GM12875 (cell line): ENCODE measurements at regions not wholly inside any gene's neighbourhood (a gene's known extent, or its start where the extent isn't known, plus 50 kb on each side); places are given as distances from the start of the nearest gene placed in this dataset.
"Not testable (repeated sequence)": the region's sequence is repeated elsewhere in the genome, so short reads cannot be mapped to it uniquely, and the experiment has no call there.

Experiments
- H3K4me3 ChIP-seq: one replicate; pipeline ENCODE4 v1.5.1; 2011; ENCODE audit warnings: low read depth, low read length, control low read depth
- TF ChIP-seq, protein P1 (sequence below): IDR thresholded peaks from 2 replicates; pipeline ENCODE4 v1.5.1; 2011; ENCODE audit warnings: low read depth, mild to moderate bottlenecking, control low read depth, inconsistent platforms, low read length, moderate library complexity, borderline replicate concordance; ENCODE audit not compliant: insufficient read depth

DNA sequence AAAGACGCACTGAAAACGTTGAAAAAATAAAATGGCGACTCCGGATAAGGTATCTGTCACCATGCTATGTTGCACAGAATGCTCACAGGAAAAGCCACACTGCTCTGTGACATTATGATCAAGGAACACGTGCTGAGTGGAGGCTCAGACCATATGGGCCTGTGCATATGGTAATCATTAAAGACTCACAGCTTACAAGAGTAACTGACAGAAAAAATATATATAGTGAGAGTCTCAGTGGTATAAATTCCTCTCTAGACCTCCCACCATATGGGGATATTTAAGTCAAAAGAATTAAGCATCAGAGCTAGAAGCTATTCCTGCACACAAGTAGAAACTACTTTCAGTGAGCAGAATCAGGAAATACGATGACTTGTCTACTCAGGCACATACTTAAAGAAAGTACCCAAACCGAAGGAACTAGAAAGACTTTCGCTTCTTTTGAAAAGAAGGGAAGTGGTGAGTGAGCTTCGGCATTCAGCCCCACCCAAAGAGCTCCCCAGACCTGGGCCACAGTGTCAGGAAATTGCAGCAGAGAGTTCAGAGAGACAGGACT is 65.1 kb upstream of the MPP7 start:
- TF ChIP-seq, protein P1, sequence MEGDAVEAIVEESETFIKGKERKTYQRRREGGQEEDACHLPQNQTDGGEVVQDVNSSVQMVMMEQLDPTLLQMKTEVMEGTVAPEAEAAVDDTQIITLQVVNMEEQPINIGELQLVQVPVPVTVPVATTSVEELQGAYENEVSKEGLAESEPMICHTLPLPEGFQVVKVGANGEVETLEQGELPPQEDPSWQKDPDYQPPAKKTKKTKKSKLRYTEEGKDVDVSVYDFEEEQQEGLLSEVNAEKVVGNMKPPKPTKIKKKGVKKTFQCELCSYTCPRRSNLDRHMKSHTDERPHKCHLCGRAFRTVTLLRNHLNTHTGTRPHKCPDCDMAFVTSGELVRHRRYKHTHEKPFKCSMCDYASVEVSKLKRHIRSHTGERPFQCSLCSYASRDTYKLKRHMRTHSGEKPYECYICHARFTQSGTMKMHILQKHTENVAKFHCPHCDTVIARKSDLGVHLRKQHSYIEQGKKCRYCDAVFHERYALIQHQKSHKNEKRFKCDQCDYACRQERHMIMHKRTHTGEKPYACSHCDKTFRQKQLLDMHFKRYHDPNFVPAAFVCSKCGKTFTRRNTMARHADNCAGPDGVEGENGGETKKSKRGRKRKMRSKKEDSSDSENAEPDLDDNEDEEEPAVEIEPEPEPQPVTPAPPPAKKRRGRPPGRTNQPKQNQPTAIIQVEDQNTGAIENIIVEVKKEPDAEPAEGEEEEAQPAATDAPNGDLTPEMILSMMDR: no peak
- H3K4me3 ChIP-seq: no peak overlapping the region

DNA sequence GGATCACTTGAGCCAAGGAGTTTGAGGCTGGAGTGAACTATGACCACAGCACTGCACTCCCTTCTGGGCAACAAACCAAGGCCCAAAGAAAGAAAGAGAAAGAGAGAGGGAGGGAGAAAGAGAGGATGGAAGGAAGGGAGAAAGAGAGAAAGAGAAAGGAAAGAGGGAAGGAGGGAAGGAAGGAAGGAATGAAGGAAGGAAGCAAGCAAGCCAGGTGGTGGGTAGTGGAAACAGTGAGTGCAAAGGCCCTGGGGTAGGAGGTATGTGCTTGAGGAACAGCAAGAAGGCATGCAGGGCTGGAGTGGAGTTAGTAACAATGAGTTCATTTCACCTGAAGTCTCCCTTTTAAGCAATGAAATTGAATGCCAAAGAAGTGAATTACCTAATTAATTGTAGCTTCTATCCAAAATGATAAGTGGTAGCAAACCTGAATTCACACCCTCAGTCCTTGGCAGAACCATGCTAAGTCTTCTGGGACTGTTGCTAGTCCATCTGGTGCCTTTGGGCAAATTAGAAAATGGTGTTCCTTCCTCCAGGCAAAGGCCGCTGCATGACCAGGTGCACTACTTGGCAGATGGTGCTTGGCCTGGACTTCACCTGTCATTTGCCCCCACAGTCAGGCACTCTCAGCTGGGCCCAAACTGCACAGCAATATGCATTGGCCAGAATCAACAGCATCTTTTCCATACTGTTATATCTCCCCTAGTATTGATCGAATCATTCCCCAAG is 67.4 kb upstream of the MPP7 start:
- no peak overlapping the region for H3K4me3 ChIP-seq
- TF ChIP-seq, protein P1: no peak

DNA sequence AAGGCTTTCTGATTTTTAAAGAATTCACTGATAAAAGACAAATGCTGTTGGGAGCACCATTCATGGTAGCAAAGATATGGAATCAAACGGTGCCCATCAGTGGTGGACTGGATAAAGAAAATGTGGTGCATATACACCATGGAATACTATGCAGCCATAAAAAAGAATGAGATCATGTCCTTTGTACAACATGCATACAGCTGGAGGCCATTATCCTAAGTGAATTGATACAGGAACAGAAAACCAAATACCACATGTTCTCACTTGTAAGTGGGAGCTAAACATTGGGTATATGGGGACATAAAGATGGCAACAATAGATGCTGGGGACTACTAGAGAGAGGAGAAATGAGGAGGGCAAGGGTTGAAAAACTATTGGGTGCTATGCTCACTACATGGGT is 68.8 kb upstream of the MPP7 start:
- not testable (repeated sequence) for H3K4me3 ChIP-seq

DNA sequence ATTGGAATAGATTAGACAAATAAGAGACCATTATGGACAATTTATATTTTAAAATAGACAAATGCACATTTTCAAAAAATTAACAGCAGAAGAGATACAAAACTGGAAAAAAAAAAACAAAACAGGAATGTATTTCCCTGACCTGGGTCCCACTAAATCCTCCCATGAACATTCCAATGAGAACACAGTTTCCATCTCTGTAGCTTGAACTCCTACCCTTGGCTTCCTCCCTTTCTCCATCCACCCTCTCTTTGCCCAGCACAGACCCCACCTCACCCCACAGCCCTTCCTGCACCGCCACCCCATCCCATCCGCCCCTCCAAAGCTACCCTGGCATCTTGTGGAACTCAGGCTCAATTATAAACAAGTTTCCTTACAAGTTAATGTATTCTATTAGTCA is 71.2 kb upstream of the MPP7 start:
- no peak overlapping the region for H3K4me3 ChIP-seq
- TF ChIP-seq, protein P1: no peak

DNA sequence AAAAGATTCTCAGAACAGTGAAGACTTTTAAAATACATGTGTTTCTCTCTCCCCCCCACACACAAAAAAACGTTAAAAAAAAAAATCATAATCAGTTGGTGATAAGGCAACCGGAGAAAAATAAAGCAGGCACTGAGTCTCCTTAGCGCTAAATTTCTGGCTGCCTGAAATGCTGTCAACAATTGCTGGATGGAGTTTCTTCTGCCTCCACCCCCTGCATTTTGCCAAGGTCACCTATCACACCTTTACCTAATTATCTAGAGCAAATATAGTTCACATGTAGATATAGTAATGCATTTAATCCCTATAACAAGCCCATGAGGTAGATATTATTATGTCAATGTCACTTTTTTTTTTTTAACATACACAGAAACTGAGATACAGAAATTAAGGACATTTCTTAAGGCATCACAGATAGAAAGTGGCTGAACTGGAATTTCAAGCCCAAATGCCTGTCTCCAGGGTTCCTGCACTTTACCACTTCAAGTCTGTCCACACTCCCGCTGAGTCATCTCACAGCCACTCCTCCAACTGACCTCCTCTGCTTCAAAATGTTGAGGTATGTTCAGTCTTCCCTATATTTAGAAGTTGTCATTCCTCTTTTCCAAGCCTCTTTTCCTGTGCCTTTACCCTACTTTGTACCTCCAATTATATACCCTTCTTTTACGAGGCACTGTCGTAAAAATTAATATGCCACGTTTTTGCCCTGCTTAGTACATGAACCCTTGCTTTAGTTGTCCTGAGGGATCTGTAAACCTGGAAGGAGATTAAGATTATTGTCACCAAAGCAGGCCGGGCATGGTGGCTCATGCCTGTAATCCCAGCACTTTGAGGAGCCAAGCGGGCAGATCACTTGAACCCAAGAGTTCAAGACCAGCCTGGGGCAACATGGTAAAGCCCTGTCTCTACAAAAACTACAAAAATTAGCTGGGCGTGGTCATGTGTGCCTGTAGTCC is 72.8 kb upstream of the MPP7 start:
- no peak overlapping the region for H3K4me3 ChIP-seq
- TF ChIP-seq, protein P1: no peak

DNA sequence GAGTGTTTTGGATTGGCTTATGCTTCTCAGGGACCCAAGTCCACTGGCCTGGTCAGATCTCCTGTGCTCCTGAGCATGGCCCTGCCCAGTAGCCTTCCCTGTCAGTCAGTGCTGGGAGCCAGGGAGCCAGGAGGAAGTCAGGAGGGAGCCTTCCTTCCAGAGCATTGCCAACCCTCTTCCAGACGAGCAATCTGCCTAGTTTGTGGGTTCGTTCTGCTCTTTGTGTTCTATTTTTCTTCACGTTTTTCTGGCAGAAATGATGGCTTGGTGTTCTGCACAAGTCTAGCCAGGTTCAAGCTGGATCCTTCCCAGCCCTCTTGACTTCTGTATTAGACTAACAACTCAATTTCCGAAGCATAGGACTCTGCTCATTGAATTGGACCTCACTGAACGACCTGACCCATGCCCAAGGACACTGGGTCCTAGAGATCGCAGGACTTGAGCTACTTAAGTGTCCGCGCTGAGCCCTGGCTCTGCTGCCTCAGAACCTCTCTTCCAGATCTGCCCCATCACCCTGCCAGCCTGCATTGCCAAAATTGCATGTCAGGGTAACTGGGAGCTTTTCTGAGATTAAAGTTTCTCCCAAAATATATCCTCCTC is 76.2 kb upstream of the MPP7 start:
- TF ChIP-seq, protein P1: no peak
- no peak overlapping the region for H3K4me3 ChIP-seq

DNA sequence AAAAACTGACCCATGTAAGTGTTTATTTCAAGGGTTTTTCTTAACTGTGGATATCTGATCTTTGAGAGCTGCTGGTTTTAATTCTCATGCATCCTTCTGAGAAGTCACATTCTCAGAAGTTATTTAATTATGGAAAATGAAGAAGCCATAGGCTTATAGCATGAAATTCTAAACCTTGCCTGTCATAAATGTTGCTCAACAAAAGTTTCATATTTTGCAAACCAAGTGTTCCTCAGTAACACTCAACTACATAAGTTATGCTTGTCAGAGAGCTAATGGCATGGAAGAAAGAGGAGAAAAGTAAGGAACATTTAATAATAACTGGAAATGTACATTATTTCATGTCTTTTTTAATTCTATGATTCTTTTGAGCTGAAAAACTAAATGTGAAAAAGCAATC is 78.6 kb upstream of the MPP7 start:
- TF ChIP-seq, protein P1: no peak
- no peak overlapping the region for H3K4me3 ChIP-seq
